GM12878 (cell line): ENCODE measurements at regions not wholly inside any gene's neighbourhood (a gene's known extent, or its start where the extent isn't known, plus 50 kb on each side); places are given as distances from the start of the nearest gene placed in this dataset.

Source experiments
- ATAC-seq: fragments of 200-7000 bp; cut with Tn5 transposase; 3 replicates; pipeline ENCODE4 v1.9.1; 2020; ENCODE audit warnings: mild to moderate bottlenecking, moderate library complexity
- BruUV-seq: library from RNA; stranded (reverse); fragments of 400-500 nt; replicated peaks from 2 replicates; lab custom pipeline; 2021; lab: Mats Ljungman, UMichigan
- CTCF ChIA-PET: fragments of 300-600 bp; sonication (Branson Sonifier 250); formaldehyde crosslinking; extraction: SDS; loops from one replicate; lab custom pipeline; 2021; ENCODE audit warnings: inconsistent platforms; lab: Yijun Ruan, JAX
- POLR2A ChIA-PET: fragments of 350-600 bp; formaldehyde crosslinking; extraction: SDS; loops from one replicate; lab custom pipeline; 2021; ENCODE audit warnings: inconsistent platforms; lab: Charles Lee
- RAD21 ChIA-PET: fragments of 300-600 bp; sonication (Branson Sonifier 250); formaldehyde crosslinking; loops from one replicate; lab custom pipeline; 2023; ENCODE audit warnings: antibody characterized with exemption; ENCODE audit not compliant: unreplicated experiment; lab: Charles Lee
- SMC1A ChIA-PET: fragments of 300-600 bp; sonication (Branson Sonifier 250); formaldehyde crosslinking; loops from one replicate; lab custom pipeline; 2023; ENCODE audit not compliant: unreplicated experiment, uncharacterized antibody; lab: Charles Lee
- DNase-seq: peaks from one replicate; pipeline ENCODE4 v3.0.0-alpha.2; 2011; ENCODE audit warnings: low read depth, low spot score
- FAIRE-seq: peaks from 3 replicates; lab custom pipeline; 2011; peaks lifted over from hg19 to GRCh38; lab: Jason Lieb, UNC
- H2AFZ ChIP-seq: 2 replicates; pipeline ENCODE4 v1.6.0; 2011; ENCODE audit warnings: low read depth, low read length, control low read depth; ENCODE audit not compliant: control insufficient read depth
- H3K27ac ChIP-seq: 2 replicates; pipeline ENCODE4 v1.5.1; 2011; ENCODE audit warnings: control low read depth; ENCODE audit not compliant: control insufficient read depth, insufficient read depth
- H3K27me3 ChIP-seq, 2 experiments: replicated peaks in 1 of 2; 2 replicates each; pipeline versions ENCODE4 v1.6.0 to v1.6.1; 2011; ENCODE audit warnings: low read length in 1 of 2; ENCODE audit not compliant: control insufficient read depth in 2 of 2, insufficient read depth in 2 of 2
- H3K36me3 ChIP-seq, 2 experiments: 2 replicates each; pipeline ENCODE4 v1.5.1; 2011; ENCODE audit warnings: low read length in 1 of 2; ENCODE audit not compliant: control insufficient read depth in 2 of 2, insufficient read depth in 2 of 2
- H3K4me1 ChIP-seq: 2 replicates; pipeline ENCODE4 v1.6.1; 2011; ENCODE audit warnings: mild to moderate bottlenecking, low read length, moderate library complexity, mixed read lengths; ENCODE audit not compliant: control insufficient read depth, insufficient read depth
- H3K4me2 ChIP-seq: 2 replicates; pipeline ENCODE4 v1.6.0; 2011; ENCODE audit warnings: control low read depth; ENCODE audit not compliant: control insufficient read depth, insufficient read depth
- H3K4me3 ChIP-seq: fragments of 200-600 bp; sonication (generic); 2 replicates; pipeline ENCODE4 v1.5.1; 2016
- H3K79me2 ChIP-seq: 2 replicates; pipeline ENCODE4 v1.6.0; 2011; ENCODE audit warnings: low read length; ENCODE audit not compliant: control insufficient read depth, insufficient read depth
- H3K9ac ChIP-seq: 2 replicates; pipeline ENCODE4 v1.8.0; 2011; ENCODE audit warnings: low read length, control low read depth, mixed read lengths; ENCODE audit not compliant: control insufficient read depth, insufficient read depth
- H3K9me3 ChIP-seq: replicated peaks from 3 replicates; pipeline ENCODE4 v1.5.1; 2011; ENCODE audit warnings: mild to moderate bottlenecking, low read length; ENCODE audit not compliant: control insufficient read depth, insufficient read depth
- H4K20me1 ChIP-seq: 2 replicates; pipeline ENCODE4 v1.6.0; 2011; ENCODE audit not compliant: control insufficient read depth, insufficient read depth
- BHLHE40 ChIP-seq, 2 experiments: fragments of 450-650 bp in 1 of 2; IDR thresholded peaks; 2 replicates each; pipeline ENCODE4 v1.6.1; 2011 to 2017; ENCODE audit warnings: low read depth in 2 of 2, borderline replicate concordance in 1 of 2, improper control_type of control experiment in 1 of 2, low read length in 1 of 2, mild to moderate bottlenecking in 1 of 2
- CEBPB ChIP-seq, 2 experiments: fragments of 150-350 bp in 1 of 2; IDR thresholded peaks; 2 replicates each; pipeline ENCODE4 v1.6.1; 2012 to 2014; ENCODE audit warnings: low read depth in 2 of 2, low read length in 2 of 2, borderline replicate concordance in 1 of 2, inconsistent platforms in 1 of 2
- E2F4 ChIP-seq: IDR thresholded peaks from 2 replicates; pipeline ENCODE4 v1.6.1; 2012; ENCODE audit warnings: low read depth, low read length, improper control_type of control experiment
- E2F8 ChIP-seq: fragments of 450-650 bp; IDR thresholded peaks from 2 replicates; pipeline ENCODE4 v1.6.1; 2018; ENCODE audit warnings: mild to moderate bottlenecking, low read depth, moderate library complexity; ENCODE audit not compliant: partially characterized antibody
- ELK1 ChIP-seq: IDR thresholded peaks from 2 replicates; pipeline ENCODE4 v1.6.1; 2012; ENCODE audit warnings: low read depth, low read length, improper control_type of control experiment
- HCFC1 ChIP-seq: fragments of 150-350 bp; IDR thresholded peaks from 2 replicates; pipeline ENCODE4 v1.6.1; 2014; ENCODE audit warnings: low read length
- RAD51 ChIP-seq: fragments of 450-650 bp; IDR thresholded peaks from 2 replicates; pipeline ENCODE4 v1.6.1; 2016; ENCODE audit warnings: moderate library complexity, mild to moderate bottlenecking, inconsistent platforms
- RELA ChIP-seq: fragments of 450-650 bp; IDR thresholded peaks from 2 replicates; pipeline ENCODE4 v1.8.0; 2014; ENCODE audit warnings: borderline replicate concordance; ENCODE audit not compliant: partially characterized antibody
- RELB ChIP-seq: fragments of 450-650 bp; IDR thresholded peaks from 2 replicates; pipeline ENCODE4 v1.6.1; 2017; ENCODE audit warnings: low read depth, mild to moderate bottlenecking, moderate library complexity
- RFX5 ChIP-seq: IDR thresholded peaks from 2 replicates; pipeline ENCODE4 v1.6.1; 2011; ENCODE audit warnings: low read depth, low read length, improper control_type of control experiment
- SRF ChIP-seq, 2 experiments: IDR thresholded peaks; 2 replicates each; pipeline ENCODE4 v1.6.1; 2011; ENCODE audit warnings: low read depth in 2 of 2, low read length in 2 of 2, mild to moderate bottlenecking in 1 of 2, moderate library complexity in 1 of 2
- WGBS: methylation state at CpG from one replicate; pipeline ENCODE4 v1.1.6; 2016; ENCODE audit warnings: low lambda C conversion rate; ENCODE audit not compliant: insufficient replicate concordance, insufficient coverage; ENCODE audit errors: missing lambda C conversion rate; 5-methylcytosine and 5-hydroxymethylcytosine counted together
- in situ Hi-C: fragments of 300-500 bp; cut with MboI; formaldehyde crosslinking; loops from 9 replicates; pipeline ENCODE4 v1.14.3; 2018; ENCODE audit warnings: mixed read lengths
- intact Hi-C: fragments of 100-400 bp; cut with micrococcal nuclease; formaldehyde crosslinking; loops from one replicate; pipeline ENCODE4 v1.14.2; 2022; ENCODE audit not compliant: unreplicated experiment

GRCh38 chr7:149588930-149589329, 91.3 kb upstream of the ZNF746 start (continued):
- no peak for TF ChIP-seq RELB
- no peak for TF ChIP-seq BHLHE40 (IDR thresholded peaks at IDR 0.05; ENCODE audit: borderline replicate concordance in 1 of 2, low read depth in 2 of 2, low read length in 1 of 2)
- TF ChIP-seq, all 136 proteins: peak for 0

- no peak overlapping the region for H2AFZ ChIP-seq
- ATAC-seq = no peak
- no peak overlapping the region for H3K27ac ChIP-seq
- no peaks in the 10 kb centered on the region for H3K27me3 ChIP-seq
- H4K20me1 ChIP-seq = no peaks in the 10 kb centered on the region
- 98% methylated on average over 8 of the region's 10 CpGs for WGBS
- FAIRE-seq = no peak
- BruUV-seq = no TSS peak
- intact Hi-C loops (no loop called here), in situ Hi-C loops (no loop called here)
- no peaks in the 10 kb centered on the region for H3K4me1 ChIP-seq
- H3K79me2 ChIP-seq = no peaks in the 10 kb centered on the region
- no peak overlapping the region for H3K4me2 ChIP-seq
- SMC1A ChIA-PET = no interaction called here
- no peak overlapping the region for H3K4me3 ChIP-seq
- CTCF ChIA-PET = interaction anchor here (1.2 to 2.4 kb wide), 2 partner anchors 11 to 76 kb away, joined by 3 to 8 read pairs; no protein-coding TSS in a partner anchor
- no peak overlapping the region for H3K9ac ChIP-seq
- RAD21 ChIA-PET = no interaction called here
- H3K9me3 ChIP-seq = peaks cover 1% of the 10 kb centered on the region; the same call in 2 of the 3 replicates
- POLR2A ChIA-PET = interaction anchor here (1.0 kb wide), 1 partner anchor 302 kb away, joined by 7 read pairs; no protein-coding TSS in a partner anchor
- H3K36me3 ChIP-seq = peaks cover 8 to 12% of the 10 kb centered on the region in 2 experiments
- no peak for DNase-seq
- no peak for TF ChIP-seq SRF (IDR thresholded peaks at IDR 0.05; ENCODE audit: low read depth in 2 of 2, low read length in 2 of 2)
- no peak for TF ChIP-seq CEBPB (IDR thresholded peaks at IDR 0.05; ENCODE audit: borderline replicate concordance in 1 of 2, low read depth in 2 of 2, low read length in 2 of 2)
- no peak for TF ChIP-seq ELK1
- TF ChIP-seq RFX5 = no peak
- no peak for TF ChIP-seq RELB
- TF ChIP-seq HCFC1 = no peak
- TF ChIP-seq RELA = no peak
- TF ChIP-seq E2F8 = no peak
- TF ChIP-seq E2F4 = no peak
- no peak for TF ChIP-seq RAD51
Measured at GRCh38 chr7:149586646-149587645, 89.3 kb upstream of the ZNF746 start.
